ENCODE measurements at regions not wholly inside any gene's neighbourhood (a gene's known extent, or its start where the extent isn't known, plus 50 kb on each side); places are given as distances from the start of the nearest gene placed in this dataset.

- no peak for TF ChIP-seq KDM4A (IDR thresholded peaks at IDR 0.05; ENCODE audit: low read depth, low read length, severe bottlenecking)
- TF ChIP-seq YY1 (IDR thresholded peaks at IDR 0.05; ENCODE audit: low read depth, low read length) = no peak
- no peak for TF ChIP-seq POLR2A (IDR thresholded peaks at IDR 0.05; ENCODE audit: control extremely low read depth in 1 of 2, low read depth in 2 of 2, low read length in 2 of 2)
- no peak for TF ChIP-seq CEBPB (IDR thresholded peaks at IDR 0.05; ENCODE audit: low read depth, low read length)
These were observed 105.6 kb downstream of the SLC25A47 start (continued) for GRCh38 chr14:100428727-100429126.

All from H1 (cell line).